ENCODE measurements at regions not wholly inside any gene's neighbourhood (a gene's known extent, or its start where the extent isn't known, plus 50 kb on each side); places are given as distances from the start of the nearest gene placed in this dataset.
"Not testable (repeated sequence)": the region's sequence is repeated elsewhere in the genome, so short reads cannot be mapped to it uniquely, and the experiment has no call there.

- DNase-seq (ENCODE audit: low read depth): no peak
Observed at GRCh38 chr2:2797797-2798196, 466.7 kb upstream of the MYT1L start.

DNA sequence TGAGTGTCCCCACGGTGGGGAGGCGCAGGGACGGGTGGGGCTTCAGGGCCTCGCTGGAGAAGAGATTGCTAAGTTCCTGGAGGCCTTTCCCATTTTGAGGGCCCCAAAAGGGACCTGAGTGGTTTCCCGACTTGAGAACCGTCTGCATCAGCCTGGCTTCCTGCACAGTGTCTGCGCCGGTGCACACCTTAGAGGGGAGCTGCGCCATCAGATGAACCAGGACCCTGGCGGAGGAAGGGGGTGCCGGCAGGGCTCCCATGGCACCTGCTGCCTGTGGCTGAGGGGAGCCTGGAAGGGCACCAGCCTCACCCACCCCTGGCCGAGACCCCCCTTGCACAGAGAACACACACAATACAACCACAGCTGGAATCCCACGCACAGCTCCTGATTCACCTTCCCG, 465.1 kb upstream of the MYT1L start:
- no peak for DNase-seq (ENCODE audit: low read depth)

DNA sequence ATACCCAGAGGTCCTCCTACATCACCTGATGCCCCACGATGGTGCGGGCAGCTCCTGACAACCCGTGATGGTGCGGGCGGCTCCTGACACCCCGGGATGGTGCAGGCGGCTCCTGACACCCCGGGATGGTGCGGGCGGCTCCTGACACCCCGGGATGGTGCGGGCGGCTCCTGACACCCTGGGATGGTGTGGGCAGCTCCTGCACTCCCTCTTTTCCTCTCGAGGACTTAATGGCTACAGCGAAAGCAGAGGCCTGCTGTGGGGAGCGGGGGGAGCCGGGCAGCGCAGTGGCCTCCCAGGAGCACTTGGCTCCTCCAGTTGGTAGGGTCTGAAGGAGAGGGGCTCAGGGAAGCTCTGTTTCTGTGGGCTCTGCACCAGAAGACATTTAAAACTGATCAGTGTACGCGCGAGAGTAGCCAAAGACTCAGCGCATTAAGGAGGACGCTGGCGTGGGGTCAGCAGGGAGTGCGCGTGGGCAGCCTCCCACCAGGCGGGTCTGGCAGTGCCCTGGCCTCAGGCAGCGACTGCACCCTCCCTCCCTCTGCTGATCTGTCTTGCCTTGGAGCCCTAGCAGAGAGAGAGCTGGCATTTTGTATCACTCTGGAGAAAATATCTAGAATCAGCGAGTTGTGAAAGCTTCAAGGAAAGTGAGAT, 464.5 kb upstream of the MYT1L start:
- no peak for DNase-seq (ENCODE audit: low read depth)

GRCh38 chr2:2793925-2794560, 463.0 kb upstream of the MYT1L start:
- no peak for DNase-seq (ENCODE audit: low read depth)

DNA sequence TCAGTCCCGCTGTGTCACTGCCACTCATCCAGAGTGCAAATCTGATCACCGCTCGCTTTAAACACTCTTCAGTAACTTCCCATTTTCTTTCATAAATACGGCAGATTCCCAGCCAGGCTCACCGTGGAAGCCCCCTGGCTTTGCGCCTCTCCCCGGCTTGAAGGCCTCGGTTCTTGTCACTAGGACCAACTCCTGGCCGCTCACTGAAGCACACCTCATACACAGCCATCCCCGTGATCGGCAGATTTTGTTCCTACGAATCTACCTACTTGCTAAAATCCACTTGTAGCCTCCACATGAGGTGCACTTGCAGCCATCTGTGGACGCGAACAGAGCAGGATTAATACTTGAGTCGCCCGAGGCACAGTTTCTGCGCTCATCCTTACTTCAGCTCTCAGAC, 462.4 kb upstream of the MYT1L start:
- no peak for DNase-seq (ENCODE audit: low read depth)

GRCh38 chr2:2791606-2792005, 460.5 kb upstream of the MYT1L start:
- DNase-seq (ENCODE audit: low read depth): no peak

GRCh38 chr2:2791031-2791430, 460.0 kb upstream of the MYT1L start:
- no peak for DNase-seq (ENCODE audit: low read depth)

- DNase-seq (ENCODE audit: low read depth): no peak
Observed at GRCh38 chr2:2788076-2788475, 457.0 kb upstream of the MYT1L start.

- DNase-seq (ENCODE audit: low read depth): no peak
Observed at GRCh38 chr2:2787301-2787907, 456.3 kb upstream of the MYT1L start.

DNA sequence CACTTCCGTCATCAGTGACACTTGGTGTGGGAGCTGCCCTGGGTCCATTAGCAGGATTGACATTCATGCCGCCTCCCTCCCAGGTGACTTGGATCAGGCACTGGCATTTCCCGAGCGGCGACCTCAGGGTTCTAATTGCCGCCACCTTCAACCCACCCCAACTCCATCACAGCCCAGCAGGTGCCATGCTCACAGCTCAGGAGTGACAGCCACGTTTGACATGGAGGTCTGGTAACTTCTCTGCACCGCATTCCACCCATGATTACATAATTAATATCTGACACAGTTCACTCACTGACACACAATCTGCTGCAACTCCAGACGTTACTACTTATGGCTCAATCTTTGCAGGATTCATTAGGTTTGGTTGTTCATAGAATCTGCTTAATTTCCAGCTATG, 450.9 kb upstream of the MYT1L start:
- DNase-seq (ENCODE audit: low read depth): no peak

- no peak for DNase-seq (ENCODE audit: low read depth)
Observed at GRCh38 chr2:2779727-2780126, 448.7 kb upstream of the MYT1L start.

- no peak for DNase-seq (ENCODE audit: low read depth)
Observed at GRCh38 chr2:2777876-2778275, 446.8 kb upstream of the MYT1L start.

GRCh38 chr2:2777213-2777612, 446.1 kb upstream of the MYT1L start:
- no peak for DNase-seq (ENCODE audit: low read depth)

- no peak for DNase-seq (ENCODE audit: low read depth)
Observed at GRCh38 chr2:2775018-2775417, 443.9 kb upstream of the MYT1L start.

GRCh38 chr2:2773692-2774091, 442.6 kb upstream of the MYT1L start:
- no peak for DNase-seq (ENCODE audit: low read depth)

GRCh38 chr2:2773080-2773479, 442.0 kb upstream of the MYT1L start:
- DNase-seq (ENCODE audit: low read depth): not testable (repeated sequence)

DNA sequence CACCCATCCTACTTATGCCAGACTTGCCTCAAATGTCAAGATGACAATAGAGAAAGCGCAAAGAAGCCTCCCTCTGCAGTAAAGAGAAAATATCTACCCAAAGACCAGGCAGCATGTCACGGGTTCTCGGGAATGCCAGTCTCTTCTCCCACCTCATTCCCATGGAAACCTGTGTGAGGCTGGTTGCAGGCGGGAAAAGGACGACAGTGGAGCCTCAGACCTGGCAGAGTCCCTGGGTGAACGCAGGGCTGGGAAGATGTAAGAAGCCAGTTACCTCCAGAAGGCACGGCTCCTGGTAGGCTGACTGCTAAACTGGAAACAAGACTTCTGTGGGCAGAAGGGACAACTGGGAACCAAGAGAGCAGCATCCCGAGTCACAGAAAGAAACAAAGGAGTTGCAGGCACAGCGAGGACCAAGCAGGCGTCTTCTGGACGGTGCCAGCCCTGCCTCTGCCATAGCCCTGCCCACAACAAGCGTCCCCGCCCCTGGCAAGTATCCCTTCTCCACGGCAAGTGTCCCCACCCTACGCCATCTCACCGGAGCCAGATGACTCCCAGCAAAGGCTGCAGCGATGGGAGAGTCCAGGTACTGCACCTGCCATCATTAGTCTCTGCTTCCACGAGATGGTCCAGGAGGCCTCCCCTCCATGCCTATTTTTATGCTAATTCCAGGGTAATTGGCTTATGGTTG, 440.8 kb upstream of the MYT1L start:
- no peak for DNase-seq (ENCODE audit: low read depth)

DNA sequence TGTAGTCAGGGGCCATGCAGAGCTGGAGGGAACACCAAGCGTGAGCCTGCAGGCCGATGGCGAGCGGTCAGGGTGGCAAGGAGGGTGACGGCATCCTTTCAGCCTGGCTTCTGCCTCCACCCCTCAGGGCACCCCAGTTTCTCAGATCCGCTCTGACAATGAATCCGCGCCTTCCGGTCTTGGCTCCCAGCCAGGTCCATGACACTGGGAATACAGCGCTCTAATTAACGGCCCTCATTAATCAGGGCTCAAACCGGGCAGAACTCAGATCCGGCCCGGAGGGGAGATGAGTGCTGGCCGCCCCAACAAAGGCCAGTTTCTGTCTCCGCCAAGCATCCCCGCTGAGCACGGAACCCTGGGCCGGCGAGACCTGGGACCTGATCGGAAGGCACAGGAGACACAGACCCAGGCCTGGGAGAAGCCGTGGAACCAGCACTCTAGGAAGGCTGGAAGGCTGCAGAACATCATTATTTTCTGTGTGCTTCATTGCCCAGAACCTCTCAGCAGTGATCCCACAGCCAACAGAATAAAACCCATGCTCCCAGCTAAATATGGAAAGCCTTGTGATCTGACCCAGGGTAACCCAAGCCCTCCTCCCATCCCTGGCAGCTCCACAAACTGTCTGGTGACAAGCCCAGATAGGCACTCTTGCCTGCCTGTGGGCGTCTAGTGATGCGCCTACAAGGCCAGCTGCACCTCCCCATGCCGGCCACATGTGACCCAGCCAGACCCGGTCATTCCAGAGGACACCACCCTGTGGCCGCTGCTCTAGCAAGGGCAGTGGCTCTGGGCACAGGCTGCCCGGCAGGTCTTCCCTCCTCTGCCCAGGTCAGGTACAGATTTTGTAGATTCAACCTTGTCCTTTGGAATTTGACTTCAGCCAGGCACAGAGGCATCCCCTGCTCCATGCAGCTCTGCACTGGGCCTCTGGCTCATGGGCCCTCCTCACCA, 438.7 kb upstream of the MYT1L start:
- DNase-seq (ENCODE audit: low read depth): no peak

- DNase-seq (ENCODE audit: low read depth): no peak
Observed at GRCh38 chr2:2768476-2768875, 437.4 kb upstream of the MYT1L start.

- DNase-seq (ENCODE audit: low read depth): no peak
Observed at GRCh38 chr2:2767837-2768236, 436.8 kb upstream of the MYT1L start.

DNA sequence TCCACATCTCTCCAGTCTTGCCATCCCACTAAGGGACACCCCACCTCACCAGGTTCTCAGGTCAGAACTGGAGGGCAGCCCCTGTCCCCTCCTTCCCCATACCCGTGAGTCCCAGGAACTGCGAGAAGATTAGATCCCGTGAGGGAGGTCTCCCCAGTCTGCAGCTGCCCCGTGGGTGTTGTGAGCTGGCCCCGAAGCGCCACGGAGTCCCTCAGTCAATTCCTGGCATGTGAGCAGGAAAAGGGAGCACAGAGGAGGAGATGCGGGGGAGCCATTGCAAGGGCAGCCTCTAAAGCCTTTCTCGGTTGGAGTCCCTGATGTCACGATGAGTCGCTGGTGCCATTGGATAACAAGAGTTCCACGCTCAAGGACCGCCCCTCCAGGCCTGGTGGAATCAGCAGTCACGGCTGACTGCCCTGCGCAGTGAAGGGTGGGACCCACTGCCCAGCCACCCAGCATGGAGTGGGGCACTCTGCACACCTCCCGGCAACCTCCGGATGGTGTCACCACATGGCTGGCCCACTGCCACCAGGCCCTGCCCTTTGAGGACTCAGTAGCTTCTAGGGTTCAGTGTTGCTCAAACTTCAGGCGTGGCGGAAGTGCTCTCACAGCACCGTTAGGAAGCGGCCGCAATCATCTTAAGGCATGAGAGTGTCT, 434.9 kb upstream of the MYT1L start:
- DNase-seq (ENCODE audit: low read depth): no peak
